SK-N-SH (cell line): ENCODE measurements at regions not wholly inside any gene's neighbourhood (a gene's known extent, or its start where the extent isn't known, plus 50 kb on each side); places are given as distances from the start of the nearest gene placed in this dataset.

ENCODE experiments used
- CTCF ChIA-PET: fragments of 300-600, 350-600 bp; formaldehyde crosslinking; extraction: SDS; loops from one replicate; lab custom pipeline; 2021; lab: Yijun Ruan, JAX
- POLR2A ChIA-PET: fragments of 350-600 bp; sonication (Branson Sonifier 250); formaldehyde crosslinking; extraction: SDS; loops from one replicate; lab custom pipeline; 2020; ENCODE audit warnings: antibody characterized with exemption, inconsistent platforms; lab: Yijun Ruan, JAX
- DNase-seq: peaks from one replicate; pipeline ENCODE4 v3.0.0; 2012
- H2AFZ ChIP-seq: fragments of 200-600 bp; sonication (generic); 2 replicates; pipeline ENCODE4 v1.8.1; 2016; ENCODE audit warnings: antibody characterized with exemption, mild to moderate bottlenecking, low read depth
- H3F3A ChIP-seq: fragments of 200-600 bp; sonication (generic); replicated peaks from 2 replicates; pipeline ENCODE3; 2016; ENCODE audit warnings: antibody characterized with exemption, mild to moderate bottlenecking; ENCODE audit not compliant: insufficient read depth
- H3K27ac ChIP-seq, 2 experiments: fragments of 200-500 bp in 1 of 2; fragments of 200-600 bp in 1 of 2; sonication (Bioruptor generic) in 1 of 2; sonication (generic), shearing (Covaris generic) in 1 of 2; 2 replicates each; pipeline versions ENCODE4 v1.5.1 to v1.6.1; 2014 to 2016; ENCODE audit warnings: low read depth in 2 of 2, inconsistent platforms in 1 of 2, low read length in 1 of 2, mild to moderate bottlenecking in 1 of 2, mixed read lengths in 1 of 2
- H3K27me3 ChIP-seq: fragments of 200-600 bp; sonication (generic), shearing (Covaris generic); 2 replicates; pipeline ENCODE4 v1.6.1; 2016; ENCODE audit warnings: mixed run types; ENCODE audit not compliant: insufficient read depth
- H3K36me3 ChIP-seq, 2 experiments: fragments of 200-500 bp in 1 of 2; fragments of 200-600 bp in 1 of 2; sonication (Bioruptor generic) in 1 of 2; sonication (generic) in 1 of 2; replicated peaks in 1 of 2; 2 replicates each; pipeline versions ENCODE3 to v1.5.1; 2014 to 2016; ENCODE audit warnings: low read length in 1 of 2, mild to moderate bottlenecking in 1 of 2; ENCODE audit not compliant: insufficient read depth in 2 of 2, control insufficient read depth in 1 of 2
- H3K4me1 ChIP-seq, 2 experiments: fragments of 200-500 bp in 1 of 2; fragments of 200-600 bp in 1 of 2; sonication (Bioruptor generic) in 1 of 2; sonication (generic), shearing (Covaris generic) in 1 of 2; 2 replicates each; pipeline versions ENCODE4 v1.5.1 to v1.6.1; 2014 to 2016; ENCODE audit warnings: low read depth in 1 of 2, low read length in 1 of 2, mixed run types in 1 of 2; ENCODE audit not compliant: insufficient read depth in 2 of 2, control insufficient read depth in 1 of 2
- H3K4me2 ChIP-seq: fragments of 200-600 bp; sonication (generic), shearing (Covaris generic); 2 replicates; pipeline ENCODE4 v1.6.1; 2017; ENCODE audit warnings: mixed run types
- H3K4me3 ChIP-seq, 2 experiments: fragments of 200-500 bp in 1 of 2; fragments of 200-600 bp in 1 of 2; sonication (Bioruptor generic) in 1 of 2; sonication (generic), shearing (Covaris generic) in 1 of 2; 2 replicates each; pipeline versions ENCODE4 v1.5.1 to v1.8.1; 2014 to 2016; ENCODE audit warnings: low read depth in 2 of 2, inconsistent platforms in 1 of 2, low read length in 1 of 2, mild to moderate bottlenecking in 1 of 2, mixed read lengths in 1 of 2, moderate library complexity in 1 of 2
- H3K79me2 ChIP-seq: fragments of 200-600 bp; sonication (generic); 2 replicates; pipeline ENCODE4 v1.8.1; 2017; ENCODE audit warnings: mild to moderate bottlenecking; ENCODE audit not compliant: insufficient read depth
- H3K9ac ChIP-seq: fragments of 200-600 bp; sonication (generic); 2 replicates; pipeline ENCODE4 v1.6.1; 2017; ENCODE audit warnings: mixed run types
- H3K9me2 ChIP-seq: fragments of 200-600 bp; sonication (generic); 2 replicates; pipeline ENCODE4 v1.6.1; 2017; ENCODE audit warnings: mixed run types
- H3K9me3 ChIP-seq: fragments of 200-600 bp; sonication (generic); 2 replicates; pipeline ENCODE4 v1.6.1; 2017; ENCODE audit warnings: mixed run types, mild to moderate bottlenecking, moderate library complexity
- H4K20me1 ChIP-seq: fragments of 200-600 bp; sonication (generic); 2 replicates; pipeline ENCODE4 v1.6.1; 2017; ENCODE audit warnings: mild to moderate bottlenecking, mixed run types; ENCODE audit not compliant: insufficient read depth
- ELF1 ChIP-seq: IDR thresholded peaks from 2 replicates; pipeline ENCODE4 v1.4.0; 2012
- EP300 ChIP-seq, 2 experiments: IDR thresholded peaks; 2 replicates each; pipeline versions ENCODE4 v1.4.0 to v1.6.1; 2012; ENCODE audit warnings: borderline replicate concordance in 1 of 2, low read depth in 1 of 2, low read length in 1 of 2
- EZH2phosphoT487 ChIP-seq: fragments of 200-600 bp; sonication (generic); IDR thresholded peaks from 2 replicates; pipeline ENCODE4 v1.6.1; 2017; ENCODE audit warnings: low read depth, mixed run types, mild to moderate bottlenecking, antibody characterized with exemption, moderate library complexity, borderline replicate concordance
- GATA2 ChIP-seq: sonication (generic); formaldehyde crosslinking; IDR thresholded peaks from 2 replicates; pipeline ENCODE4 v1.5.0; 2020; ENCODE audit warnings: mild to moderate bottlenecking, missing genetic modification reagents
- NFIC ChIP-seq: IDR thresholded peaks from 2 replicates; pipeline ENCODE4 v1.4.0; 2012; ENCODE audit warnings: borderline replicate concordance
- NRF1 ChIP-seq: IDR thresholded peaks from 2 replicates; pipeline ENCODE4 v1.6.1; 2012; ENCODE audit warnings: low read depth, mild to moderate bottlenecking, low read length
- RCOR1 ChIP-seq: fragments of 150-350 bp; IDR thresholded peaks from 2 replicates; pipeline ENCODE4 v1.6.1; 2017; ENCODE audit warnings: antibody characterized with exemption, low read length
- REST ChIP-seq: IDR thresholded peaks from 2 replicates; pipeline ENCODE4 v1.6.1; 2012; ENCODE audit warnings: mild to moderate bottlenecking, low read depth, low read length, moderate library complexity
- RXRA ChIP-seq: IDR thresholded peaks from 2 replicates; pipeline ENCODE4 v1.4.0; 2012; ENCODE audit warnings: low read depth, mild to moderate bottlenecking, borderline replicate concordance
- SMC3 ChIP-seq: IDR thresholded peaks from 2 replicates; pipeline ENCODE4 v1.6.1; 2012; ENCODE audit warnings: low read depth, low read length, improper control_type of control experiment
- USF2 ChIP-seq: fragments of 150-350 bp; IDR thresholded peaks from 2 replicates; pipeline ENCODE4 v1.6.1; 2017; ENCODE audit warnings: antibody characterized with exemption, low read length, low read depth, borderline replicate concordance
- YY1 ChIP-seq: IDR thresholded peaks from 2 replicates; pipeline ENCODE4 v1.4.0; 2012; ENCODE audit warnings: low read depth, mild to moderate bottlenecking
- WGBS: methylation state at CpG from one replicate; pipeline ENCODE4 v1.1.6; 2017; ENCODE audit warnings: low lambda C conversion rate; 5-methylcytosine and 5-hydroxymethylcytosine counted together
- TF ChIP-seq, protein P1 (sequence below): IDR thresholded peaks from 2 replicates; pipeline ENCODE4 v1.4.0; 2012; ENCODE audit warnings: low read depth, borderline replicate concordance
- TF ChIP-seq, protein P2 (sequence below): fragments of 200-600 bp; sonication (generic); IDR thresholded peaks from 2 replicates; pipeline ENCODE4 v1.6.1; 2017; ENCODE audit warnings: antibody characterized with exemption, mild to moderate bottlenecking, moderate library complexity

DNA sequence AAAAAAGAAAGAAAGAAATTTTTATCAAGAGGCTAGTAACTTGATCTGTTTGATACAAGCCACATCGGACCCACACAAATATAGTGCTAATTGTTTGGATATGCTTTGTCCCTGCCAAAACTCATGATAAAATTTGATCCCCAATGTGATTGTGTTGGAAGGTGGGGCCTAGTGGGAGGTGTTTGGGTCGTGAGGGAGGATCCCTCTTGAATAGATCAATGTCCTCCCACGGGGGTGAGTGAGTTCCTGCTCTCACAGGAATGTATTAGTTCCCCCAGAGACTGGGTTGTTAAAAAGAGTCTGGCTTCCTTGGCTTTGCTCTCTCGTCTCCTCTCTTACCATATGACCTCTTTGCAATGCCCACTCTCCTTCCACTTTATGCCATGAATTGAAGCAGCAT is 80.6 kb upstream of the CPLX2 start (continued):
- TF ChIP-seq REST (no peak), USF2 (no peak), SMC3 (no peak), ELF1 (no peak)

GRCh38 chr5:175795959-175796358 is 75.4 kb upstream of the CPLX2 start:
- ChIA-PET CTCF (interaction anchor here (0.9 to 6.8 kb wide), 9 partner anchors 15 to 262 kb away, joined by 3 to 47 read pairs (median 9); partner anchors contain the start of gene CPLX2), POLR2A (interaction anchor here (1.1 to 3.0 kb wide), 6 partner anchors 13 to 75 kb away, joined by 3 to 16 read pairs (median 8); partner anchors contain the start of gene CPLX2)
- Histone ChIP-seq H3K79me2 (no peaks in the 10 kb centered on the region), H3F3A (peaks cover 2% of the 10 kb centered on the region), H3K27me3 (peaks cover 6% of the 10 kb centered on the region; the same call in 1 of the 2 replicates), H3K27ac (no peak overlapping the region; a peak in 1 of 4 replicates), H2AFZ (no peak overlapping the region), H4K20me1 (0 out of 2 replicates have a peak, but pooled peaks cover 4% of the 10 kb centered on the region), H3K9me3 (no peaks in the 10 kb centered on the region), H3K9me2 (no peaks in the 10 kb centered on the region), H3K36me3 (no peaks in the 10 kb centered on the region), H3K9ac (no peak overlapping the region), H3K4me2 (no peak overlapping the region), H3K4me1 (peaks cover 0 to 22% of the 10 kb centered on the region in 2 experiments; a peak in 2 of 4 replicates), H3K4me3 (no peak overlapping the region)
- DNase-seq = no peak
- TF ChIP-seq EP300 (IDR thresholded peaks at IDR 0.05; ENCODE audit: borderline replicate concordance in 1 of 2, low read depth in 1 of 2, low read length in 1 of 2) (no peak), RXRA (no peak), RCOR1 (no peak), NFIC (no peak), GATA2 (CRISPR knock-in tag) (no peak), EZH2phosphoT487 (no peak), NRF1 (no peak), YY1 (no peak)
- TF ChIP-seq, protein P1, sequence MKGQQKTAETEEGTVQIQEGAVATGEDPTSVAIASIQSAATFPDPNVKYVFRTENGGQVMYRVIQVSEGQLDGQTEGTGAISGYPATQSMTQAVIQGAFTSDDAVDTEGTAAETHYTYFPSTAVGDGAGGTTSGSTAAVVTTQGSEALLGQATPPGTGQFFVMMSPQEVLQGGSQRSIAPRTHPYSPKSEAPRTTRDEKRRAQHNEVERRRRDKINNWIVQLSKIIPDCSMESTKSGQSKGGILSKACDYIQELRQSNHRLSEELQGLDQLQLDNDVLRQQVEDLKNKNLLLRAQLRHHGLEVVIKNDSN = no peak
- TF ChIP-seq, protein P2, sequence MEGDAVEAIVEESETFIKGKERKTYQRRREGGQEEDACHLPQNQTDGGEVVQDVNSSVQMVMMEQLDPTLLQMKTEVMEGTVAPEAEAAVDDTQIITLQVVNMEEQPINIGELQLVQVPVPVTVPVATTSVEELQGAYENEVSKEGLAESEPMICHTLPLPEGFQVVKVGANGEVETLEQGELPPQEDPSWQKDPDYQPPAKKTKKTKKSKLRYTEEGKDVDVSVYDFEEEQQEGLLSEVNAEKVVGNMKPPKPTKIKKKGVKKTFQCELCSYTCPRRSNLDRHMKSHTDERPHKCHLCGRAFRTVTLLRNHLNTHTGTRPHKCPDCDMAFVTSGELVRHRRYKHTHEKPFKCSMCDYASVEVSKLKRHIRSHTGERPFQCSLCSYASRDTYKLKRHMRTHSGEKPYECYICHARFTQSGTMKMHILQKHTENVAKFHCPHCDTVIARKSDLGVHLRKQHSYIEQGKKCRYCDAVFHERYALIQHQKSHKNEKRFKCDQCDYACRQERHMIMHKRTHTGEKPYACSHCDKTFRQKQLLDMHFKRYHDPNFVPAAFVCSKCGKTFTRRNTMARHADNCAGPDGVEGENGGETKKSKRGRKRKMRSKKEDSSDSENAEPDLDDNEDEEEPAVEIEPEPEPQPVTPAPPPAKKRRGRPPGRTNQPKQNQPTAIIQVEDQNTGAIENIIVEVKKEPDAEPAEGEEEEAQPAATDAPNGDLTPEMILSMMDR = no peak
- WGBS = 85% methylated on average over 3 of the region's 3 CpGs
